ENCODE measurements at regions not wholly inside any gene's neighbourhood (a gene's known extent, or its start where the extent isn't known, plus 50 kb on each side); places are given as distances from the start of the nearest gene placed in this dataset.

- no peak for TF ChIP-seq TAF1 (IDR thresholded peaks at IDR 0.05; ENCODE audit: borderline replicate concordance, insufficient read depth, low read length)
- TF ChIP-seq POLR2AphosphoS5 (IDR thresholded peaks at IDR 0.05; ENCODE audit: low read depth, low read length), result no peak
- no peak for TF ChIP-seq REST (IDR thresholded peaks at IDR 0.05; ENCODE audit: insufficient read depth in 1 of 2, low read depth in 2 of 2, low read length in 2 of 2)
- no peak for TF ChIP-seq SIN3A (IDR thresholded peaks at IDR 0.05; ENCODE audit: borderline replicate concordance, insufficient read depth, low read length)
These were observed 1216.9 kb downstream of the CDH11 start for GRCh38 chr16:63904930-63905329.

Measured in PFSK-1 (cell line).